HG03108 (cell line): ENCODE measurements at regions not wholly inside any gene's neighbourhood (a gene's known extent, or its start where the extent isn't known, plus 50 kb on each side); places are given as distances from the start of the nearest gene placed in this dataset.

Experiments
- ATAC-seq: cut with Tn5 transposase; IDR thresholded peaks from one replicate; pipeline ENCODE4 v1.9.1; 2021; ENCODE audit warnings: moderate library complexity; ENCODE audit not compliant: unreplicated experiment

DNA sequence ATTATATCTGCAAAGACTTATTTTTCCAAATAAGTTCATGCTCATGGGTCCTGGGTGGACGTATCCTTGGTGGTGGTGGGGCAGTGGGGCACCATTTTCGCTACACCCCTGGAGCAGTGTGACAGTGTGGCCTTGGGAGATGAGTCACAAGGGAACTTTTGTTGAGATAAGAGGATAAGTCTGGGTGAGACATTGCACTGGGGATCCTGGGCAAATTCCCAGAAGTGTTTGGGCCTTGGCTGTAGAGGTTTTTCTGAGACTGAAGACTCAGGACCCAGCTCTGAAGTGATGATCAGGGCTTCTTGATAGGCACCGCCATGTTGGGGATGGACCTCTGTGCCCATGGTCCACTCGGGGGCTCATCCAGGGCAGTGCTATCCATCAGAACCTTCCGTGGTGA lies 149.4 kb downstream of the MACROH2A1 start:
- ATAC-seq, result no peak

DNA sequence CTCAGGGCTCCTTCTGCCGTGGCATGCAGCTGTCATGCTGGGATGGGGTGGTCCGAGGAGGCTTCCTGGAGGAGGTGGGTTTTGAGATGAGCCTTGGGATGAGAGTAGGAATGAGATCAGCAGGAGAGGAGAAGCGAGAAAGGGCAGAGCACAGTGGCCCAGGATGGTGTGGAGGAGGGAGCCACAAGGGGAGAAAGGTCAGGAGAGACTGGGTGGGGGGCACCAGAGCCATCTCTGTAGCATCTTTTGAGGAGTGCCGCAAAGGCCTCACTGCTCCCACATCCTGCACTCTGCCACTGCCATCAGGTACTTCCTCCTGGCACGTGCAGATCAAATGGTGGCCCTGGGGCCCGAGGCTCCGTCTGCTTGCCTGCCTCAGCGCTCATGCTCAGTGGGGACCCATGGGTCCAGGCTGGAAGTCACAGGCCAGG lies 150.2 kb downstream of the MACROH2A1 start:
- ATAC-seq, result no peak

DNA sequence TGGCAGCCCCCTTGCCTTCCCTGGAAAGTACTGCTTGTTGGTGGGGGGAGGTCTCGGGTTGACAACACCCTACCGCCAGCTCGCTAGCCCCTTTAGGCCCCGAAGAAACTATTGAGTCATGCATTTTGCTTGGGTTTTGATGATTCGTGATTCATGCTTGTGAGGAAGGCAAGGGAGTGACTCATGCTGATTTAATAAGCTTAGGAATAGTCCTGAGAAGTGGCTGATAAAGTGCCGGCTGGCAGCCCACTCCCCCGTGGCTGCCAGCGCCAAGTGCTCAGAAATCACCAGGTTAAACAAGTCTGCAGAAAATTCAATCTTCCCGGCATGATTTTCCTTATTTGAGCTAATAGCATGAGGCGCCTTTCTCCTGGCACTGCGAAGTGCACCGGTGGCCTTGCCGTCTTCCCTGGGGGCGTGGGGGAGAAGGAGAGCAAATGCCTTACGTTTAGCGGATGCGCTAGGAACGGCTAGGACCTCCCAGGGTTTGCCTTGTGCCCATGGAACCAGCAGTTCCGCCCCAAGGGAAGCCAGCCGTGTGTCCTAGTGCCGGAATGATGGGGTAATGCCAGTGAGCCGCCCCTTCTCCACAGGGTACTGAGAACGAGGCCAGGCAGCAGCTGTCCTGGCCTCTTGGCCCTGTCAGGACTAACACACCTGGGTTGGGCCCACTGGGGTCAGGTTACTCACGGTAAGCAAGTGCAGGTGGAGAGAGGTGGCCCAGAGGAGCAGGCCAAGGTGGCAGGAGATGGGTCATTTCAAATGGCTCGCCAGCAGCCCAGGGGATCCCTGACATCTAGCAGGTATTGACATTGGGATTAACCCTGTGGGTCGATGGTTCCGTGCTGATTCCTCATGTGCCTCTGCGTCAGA lies 151.9 kb downstream of the MACROH2A1 start:
- ATAC-seq, result no peak

DNA sequence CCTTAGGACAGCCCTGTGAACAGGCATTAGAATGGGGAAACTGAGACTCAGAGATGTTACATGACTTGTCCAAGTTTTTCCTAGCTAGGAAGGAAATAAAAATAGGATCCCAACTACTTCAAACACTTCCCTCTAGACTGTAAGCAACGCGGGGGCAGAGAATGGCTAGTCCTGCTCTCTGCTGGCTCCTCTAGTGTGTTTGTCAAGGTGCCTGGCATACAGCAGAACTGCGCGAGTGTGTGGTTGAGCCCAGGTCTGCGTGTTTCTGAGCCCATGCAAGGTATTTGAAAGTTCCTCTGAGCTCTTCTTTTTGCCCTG lies 152.5 kb downstream of the MACROH2A1 start:
- ATAC-seq, result no peak

DNA sequence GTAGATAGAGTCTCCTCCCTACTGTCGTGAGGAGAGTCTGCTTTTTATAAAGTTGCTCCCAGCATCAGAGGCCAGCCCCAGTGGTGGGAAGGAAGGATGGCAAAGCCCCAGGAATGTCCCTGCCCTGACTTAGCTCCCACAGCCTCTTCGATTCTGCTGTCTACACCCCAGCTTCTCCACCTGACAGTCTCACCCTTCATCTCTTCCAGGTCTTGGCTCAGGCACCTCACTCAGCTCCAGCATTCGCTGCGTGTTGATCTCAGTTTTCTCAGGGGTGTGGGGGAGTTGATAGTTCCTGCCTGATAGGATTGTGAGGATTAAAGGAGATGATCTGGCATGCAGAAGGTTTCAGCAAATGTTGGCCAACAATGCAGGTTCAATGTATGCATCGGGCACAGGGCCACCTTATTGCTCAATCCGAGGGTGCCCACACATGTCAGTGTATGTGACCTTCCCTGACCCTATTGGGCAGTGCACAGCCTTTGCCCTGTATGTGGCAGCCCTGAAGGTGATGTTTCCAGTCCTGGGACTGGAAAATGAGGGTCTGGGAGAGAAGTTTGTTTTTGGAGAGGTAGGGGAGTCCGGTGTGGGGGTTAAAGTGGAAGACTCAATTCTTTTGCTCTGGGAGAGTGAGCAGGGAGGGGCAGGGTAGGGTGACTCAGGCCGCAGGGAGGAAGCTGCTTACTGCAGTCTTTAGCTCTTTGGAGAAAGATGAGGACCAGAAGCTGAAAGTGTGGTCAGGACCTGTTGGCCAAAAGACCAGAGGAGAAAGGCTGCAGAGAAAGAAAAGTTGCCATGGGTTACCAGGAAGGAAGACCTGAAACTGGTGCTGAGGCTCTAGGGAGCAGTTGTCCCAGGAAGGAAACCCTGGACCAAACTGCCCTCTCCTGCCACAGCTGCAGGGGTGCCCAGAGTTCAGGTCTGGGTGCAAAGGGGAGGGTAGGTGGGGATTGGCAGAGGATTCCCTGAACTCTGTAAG lies 153.2 kb downstream of the MACROH2A1 start:
- ATAC-seq, result no peak

DNA sequence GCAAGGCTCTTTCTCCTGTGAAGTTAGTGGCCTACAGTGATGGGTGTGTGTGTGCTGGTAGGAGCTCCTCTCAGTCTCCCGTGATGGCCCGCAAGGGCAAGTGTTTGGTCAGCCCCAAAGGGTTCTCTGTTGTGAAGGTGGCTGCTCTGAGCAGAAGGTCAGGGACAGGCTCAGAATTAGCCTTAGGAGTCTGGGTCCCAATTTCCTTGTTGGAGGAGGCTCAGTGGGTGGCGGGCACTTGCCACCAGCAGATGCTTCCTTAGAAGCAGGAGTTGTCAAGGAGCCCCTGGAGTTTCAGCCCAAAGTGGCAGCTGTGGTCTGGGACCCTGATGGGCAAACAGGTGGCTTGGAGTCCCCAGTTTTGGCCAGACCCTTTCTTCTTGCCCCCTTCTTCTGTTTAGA lies 154.4 kb downstream of the MACROH2A1 start:
- no peak for ATAC-seq

DNA sequence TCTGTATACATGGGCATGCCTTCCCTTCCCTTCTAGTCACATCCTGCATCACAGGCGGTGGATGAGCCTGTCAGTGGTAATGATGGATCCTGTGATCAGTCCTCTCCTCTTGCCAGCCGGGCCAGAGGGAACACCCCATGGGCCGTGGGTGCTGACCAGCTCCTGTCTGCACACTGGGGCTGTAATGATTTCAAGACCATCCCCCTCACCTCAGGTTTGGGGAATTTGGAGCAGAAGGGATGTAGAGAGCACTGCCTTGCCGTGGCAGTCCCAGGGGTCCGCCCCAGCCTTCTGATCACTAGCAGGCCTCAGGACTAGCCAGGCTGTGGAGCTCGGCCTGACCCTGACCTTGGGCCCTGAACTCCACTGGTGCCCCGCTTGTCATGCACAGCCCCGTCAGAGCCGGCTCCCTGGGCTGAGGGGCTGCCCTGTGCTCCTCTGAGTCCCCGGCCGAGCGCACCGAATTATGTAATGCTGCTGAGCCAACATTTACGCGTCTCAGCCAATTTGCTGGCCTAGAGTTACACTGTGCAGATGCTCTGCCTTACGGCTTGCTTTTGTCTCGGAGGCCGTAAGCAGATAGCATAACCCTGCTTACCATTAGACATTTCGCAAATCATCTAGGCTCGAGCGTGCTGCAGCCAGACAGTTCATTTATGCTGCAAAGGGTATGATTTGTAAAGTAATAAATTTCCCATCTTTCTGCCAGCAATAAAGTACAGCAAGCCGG lies 155.3 kb downstream of the MACROH2A1 start:
- ATAC-seq, result no peak

DNA sequence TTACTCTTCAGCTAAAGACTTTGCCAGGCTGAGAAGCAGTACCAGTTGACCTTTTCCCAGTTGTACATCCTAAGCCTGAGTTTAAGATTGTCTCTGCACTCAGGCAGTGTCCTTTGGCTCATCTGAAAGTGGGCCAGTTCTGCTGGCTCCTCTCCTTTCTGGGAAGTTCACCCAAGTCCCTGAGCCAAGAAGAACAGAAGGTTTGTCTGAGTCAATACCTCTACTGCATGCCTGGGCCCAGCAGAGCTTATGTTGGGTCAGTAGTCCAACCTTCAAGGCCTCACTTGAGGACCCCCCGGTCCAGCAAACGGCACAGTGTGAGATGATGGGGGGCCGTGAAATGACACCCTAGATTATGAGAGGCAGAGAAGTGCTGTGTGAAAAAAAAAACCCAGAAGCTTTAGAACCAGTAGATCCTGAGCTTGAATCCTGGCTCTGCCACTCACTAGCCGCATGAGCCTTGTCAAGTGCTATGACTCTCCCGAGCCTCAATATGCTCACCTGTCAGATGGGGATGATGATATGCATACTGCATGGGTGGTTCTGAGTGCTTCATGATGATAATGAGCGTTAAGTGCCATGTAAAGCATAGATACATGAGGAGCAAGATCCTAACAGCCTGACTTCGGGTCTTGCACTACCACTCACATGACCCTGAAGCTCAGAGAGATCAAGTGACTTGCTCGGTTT lies 156.0 kb downstream of the MACROH2A1 start:
- no peak for ATAC-seq

DNA sequence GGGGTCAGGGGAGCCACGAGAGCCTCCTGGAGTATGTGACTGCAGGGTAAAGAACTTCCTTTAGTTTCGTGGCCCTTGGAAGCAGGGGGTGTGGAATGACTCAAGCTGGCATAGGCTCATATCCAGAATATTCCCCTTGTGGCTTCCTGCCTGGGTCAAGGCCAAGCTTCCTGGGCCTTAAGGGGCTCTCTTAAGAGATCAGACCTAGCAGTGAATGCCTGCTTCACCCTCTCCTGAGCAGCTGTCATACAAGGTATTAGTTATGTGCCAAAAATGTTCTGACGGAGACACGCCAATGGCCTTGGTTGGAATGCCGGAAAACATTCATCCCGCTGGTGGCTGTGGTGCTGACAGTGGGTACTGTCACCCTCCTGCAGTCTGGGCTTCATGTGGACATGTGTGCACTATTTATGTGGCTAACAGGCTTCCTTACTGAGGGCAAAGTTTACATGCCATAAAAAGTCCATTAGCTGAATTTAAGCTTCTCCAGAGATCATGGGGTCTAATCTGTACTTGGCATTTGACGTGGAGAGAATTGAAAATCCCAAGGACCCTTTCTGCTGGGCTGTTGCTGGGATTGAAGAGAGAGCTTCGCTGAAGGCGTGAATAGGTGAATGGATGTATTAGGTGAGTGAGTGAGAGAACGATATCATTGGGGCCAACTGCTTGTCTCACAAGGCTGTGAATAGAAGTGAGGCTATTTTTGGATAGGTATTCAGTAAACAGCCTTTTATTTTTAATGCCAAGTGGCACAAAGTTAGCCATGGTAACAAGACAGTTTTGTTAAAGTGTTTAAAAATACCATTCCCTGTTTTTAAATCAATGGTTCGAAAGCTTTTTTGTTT lies 156.8 kb downstream of the MACROH2A1 start:
- no peak for ATAC-seq

DNA sequence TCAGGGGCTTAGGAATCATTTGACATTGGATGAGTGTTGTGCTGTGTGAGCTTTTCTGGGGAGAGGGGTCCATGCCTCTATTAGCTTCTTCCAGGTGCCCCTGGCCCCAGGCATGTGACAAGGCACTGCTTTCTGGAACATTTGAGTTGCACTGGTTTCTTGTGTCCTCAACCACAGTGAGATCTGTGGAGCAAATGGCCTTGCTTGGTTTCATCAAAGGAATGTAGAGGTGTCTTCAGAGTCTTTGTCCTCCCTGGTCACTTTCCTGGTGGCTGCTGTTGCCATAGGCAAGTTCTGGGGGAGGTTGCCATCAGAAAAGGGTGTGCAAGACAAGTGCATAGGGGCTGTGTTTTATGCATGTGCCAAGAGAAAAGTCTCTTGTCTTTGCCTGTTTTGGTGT lies 157.5 kb downstream of the MACROH2A1 start:
- no peak for ATAC-seq

DNA sequence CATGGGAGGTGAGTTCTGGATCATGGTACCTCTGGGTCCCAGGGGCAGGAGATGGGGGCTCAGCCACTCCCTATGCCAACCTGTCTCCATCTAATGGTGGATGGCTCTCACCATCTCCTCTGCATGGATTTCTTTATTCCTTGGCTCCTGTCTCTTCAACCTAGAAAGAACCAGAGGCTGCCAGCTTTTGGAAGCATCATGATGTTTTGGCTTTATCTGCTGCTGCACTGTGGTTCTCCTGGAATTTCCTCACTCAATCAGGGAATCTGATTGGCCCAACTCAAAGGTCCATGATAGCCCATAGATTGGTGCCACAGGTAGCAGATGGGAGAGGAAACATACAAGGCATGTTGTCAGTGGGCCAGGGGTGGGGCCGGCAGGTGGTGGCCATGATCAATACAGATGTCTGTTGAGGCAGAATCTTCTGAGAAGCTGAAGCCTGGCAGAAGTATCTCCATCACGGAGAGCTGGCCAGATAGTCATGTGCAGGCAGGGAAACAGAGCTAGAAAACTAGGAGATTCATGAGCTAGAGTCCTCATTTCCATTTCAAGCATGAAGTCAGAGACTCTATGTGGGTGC lies 158.2 kb downstream of the MACROH2A1 start:
- no peak for ATAC-seq

DNA sequence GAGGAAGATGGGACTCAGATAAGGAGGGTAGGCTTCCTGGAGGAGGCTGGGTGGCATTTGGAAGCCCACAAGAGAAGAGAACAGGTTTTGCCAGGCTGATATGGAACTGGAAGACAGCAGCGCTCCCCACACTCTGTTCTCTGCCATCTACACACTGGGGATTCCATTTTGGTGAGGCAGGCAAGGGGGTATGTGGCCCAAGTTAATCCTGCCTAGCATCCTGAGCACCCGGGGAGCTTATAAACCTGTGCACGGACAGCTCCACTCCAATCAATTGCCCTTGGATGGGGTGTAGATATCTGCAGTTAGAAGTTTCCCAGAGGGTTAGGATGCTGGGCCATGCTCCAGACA lies 158.8 kb downstream of the MACROH2A1 start:
- no peak for ATAC-seq

DNA sequence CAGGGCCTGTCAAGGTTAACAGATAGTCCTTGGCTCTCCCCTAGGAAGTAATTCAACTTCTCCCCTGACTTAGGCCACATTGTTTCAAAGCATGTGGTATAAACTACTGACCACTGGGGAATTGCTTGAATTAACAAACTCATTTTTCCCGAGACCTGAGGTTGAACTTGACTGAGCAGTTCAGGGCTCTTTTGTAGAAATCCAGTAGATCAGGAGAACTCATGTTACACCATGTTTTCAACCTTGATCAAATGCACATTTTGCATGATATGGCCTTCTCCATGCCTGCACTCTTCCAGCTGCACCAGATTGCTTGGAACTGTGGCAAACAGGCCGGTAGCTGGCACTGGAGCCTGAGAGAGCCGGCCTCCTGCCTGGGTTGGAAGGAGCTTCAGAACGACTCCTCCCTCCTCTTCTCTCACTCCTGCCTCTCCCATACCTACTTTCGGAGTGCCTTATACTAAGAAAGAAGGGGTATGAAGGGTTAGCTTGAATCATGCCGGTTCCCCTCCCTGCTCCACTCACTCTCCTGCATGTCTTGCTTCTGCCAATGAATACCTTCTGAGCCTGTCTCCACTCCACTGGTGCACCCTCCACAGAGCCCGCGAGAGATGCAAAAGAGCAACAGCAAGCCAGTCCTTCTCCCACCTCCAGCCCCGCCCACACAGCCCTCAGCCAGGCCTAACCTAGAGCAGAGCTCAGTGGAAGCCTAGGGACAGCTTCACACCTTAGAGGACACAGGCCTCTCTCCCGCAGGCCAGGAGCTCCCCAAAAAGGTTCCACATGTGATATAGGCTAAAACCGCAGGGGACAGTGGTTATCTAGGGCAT lies 159.4 kb downstream of the MACROH2A1 start:
- ATAC-seq, result no peak

DNA sequence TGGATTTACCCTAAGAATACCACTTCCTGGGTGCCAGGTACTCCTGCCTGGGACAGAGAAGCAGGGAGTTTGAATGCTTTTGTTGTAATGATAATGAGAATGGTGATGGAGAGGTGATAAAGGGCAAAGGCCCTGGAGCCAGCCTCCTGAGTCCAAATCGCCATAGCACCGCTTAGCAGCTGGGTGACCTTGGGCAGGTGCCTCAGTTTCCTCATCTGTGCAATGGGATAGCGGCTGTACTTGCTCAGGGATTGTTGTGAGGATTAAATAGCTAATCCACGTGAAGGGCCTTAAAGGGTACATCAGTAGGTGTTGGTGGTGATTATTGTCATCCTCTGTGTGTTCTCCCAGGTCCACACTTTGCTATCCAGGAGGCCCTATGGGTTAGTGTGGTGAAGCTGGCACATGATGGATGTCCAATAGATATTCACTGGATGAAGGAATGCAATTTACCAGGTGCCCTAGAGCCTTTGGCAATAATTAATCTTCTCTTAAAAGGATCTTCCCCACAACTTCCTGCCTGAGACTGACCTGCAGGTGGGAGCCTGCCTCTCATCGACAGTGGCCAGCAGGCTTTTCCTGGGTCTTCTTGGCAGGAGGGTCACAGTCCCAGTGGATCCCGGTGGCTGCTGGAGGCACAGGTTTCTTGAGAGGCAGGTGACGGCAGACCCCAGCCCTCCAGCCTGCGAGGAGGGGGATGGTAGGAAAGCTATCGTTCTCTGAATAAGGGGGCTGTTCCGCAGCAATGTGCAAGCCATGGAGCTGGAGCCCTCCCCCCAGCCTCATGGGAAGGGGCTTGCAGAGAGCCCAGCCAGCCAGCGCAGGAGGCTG lies 160.2 kb downstream of the MACROH2A1 start:
- no peak for ATAC-seq

DNA sequence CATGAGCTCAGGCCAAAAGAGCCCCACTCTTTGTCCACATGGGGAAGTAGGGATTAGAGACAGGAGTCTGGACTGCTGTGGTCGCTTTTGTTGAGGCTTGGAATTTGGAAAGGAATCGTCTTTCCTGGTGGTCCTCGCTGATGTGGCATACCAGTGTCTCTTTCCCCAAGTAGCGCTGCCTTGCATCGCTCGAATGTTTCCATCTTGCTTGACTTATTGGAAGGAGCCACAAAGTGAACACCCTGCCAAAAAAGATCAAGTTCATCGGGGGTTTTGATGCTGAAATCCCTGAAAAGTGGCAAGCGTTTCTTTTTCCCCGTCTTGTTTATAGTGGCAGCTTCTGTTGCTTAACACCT lies 161.3 kb downstream of the MACROH2A1 start:
- ATAC-seq, result no peak

DNA sequence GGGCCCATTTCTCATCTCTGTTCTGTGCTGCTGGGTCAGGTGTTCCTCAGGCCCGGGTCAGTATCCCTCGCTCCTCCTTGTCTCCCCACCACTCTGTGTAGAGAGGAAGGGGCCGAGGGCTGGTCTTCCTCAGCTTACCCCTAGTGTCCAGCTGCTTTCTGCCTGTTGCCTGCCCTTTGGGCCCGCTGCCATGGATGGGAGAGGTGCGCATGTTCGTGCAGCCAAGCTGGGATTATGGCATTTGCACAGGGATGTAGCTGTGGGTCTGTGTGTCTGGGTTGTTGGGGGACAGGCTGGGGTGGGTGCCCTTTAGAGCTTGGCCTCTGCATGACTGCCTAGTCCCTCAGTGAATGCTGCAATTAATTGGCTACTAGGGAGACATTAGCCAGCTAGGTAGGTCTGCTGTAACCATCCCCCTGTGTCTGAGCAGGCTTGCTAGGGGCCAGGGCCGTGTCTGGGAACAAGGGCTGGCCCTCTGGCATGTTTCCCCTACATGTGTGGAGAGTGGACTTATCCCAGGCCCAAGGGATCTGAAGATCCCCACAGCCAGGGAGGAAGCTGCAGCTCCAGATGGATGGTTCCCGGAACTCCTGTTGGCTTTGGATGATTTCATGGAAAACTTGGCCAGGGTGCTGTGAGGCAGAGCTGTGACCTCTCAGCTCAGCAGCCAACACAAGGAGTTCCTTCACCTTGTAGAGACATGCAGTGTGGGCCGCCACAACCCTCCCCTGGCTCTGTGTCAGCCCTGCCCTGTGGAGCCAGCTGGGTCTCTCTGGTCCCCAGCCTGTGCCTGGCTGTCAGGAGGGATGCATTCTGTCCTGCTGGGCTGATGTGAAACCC lies 161.9 kb downstream of the MACROH2A1 start:
- no peak for ATAC-seq
